BLaER1 treated with 17β-estradiol and CSF1 and Interleukin-3, amounts not matched to agents 10 nM and 100 nM (cell line): ENCODE measurements at regions not wholly inside any gene's neighbourhood (a gene's known extent, or its start where the extent isn't known, plus 50 kb on each side); places are given as distances from the start of the nearest gene placed in this dataset.
A peak's percentile ranks its signal among the peaks of the same experiment; 100 is the strongest.

ENCODE experiments used
- H3K27ac ChIP-seq, 11 experiments: shearing (Covaris generic); formaldehyde crosslinking; 2 replicates each; pipeline ENCODE4 v1.8.1; 2022
- H3K27me3 ChIP-seq, 11 experiments: shearing (Covaris generic); formaldehyde crosslinking; 2 replicates each; pipeline ENCODE4 v1.8.1; 2022
- H3K36me3 ChIP-seq, 11 experiments: shearing (Covaris generic); formaldehyde crosslinking; 2 replicates each; pipeline ENCODE4 v1.8.1; 2022
- H3K4me1 ChIP-seq, 10 experiments: shearing (Covaris generic); formaldehyde crosslinking; 2 replicates each; pipeline ENCODE4 v1.8.1; 2022
- H3K4me2 ChIP-seq, 11 experiments: shearing (Covaris generic); formaldehyde crosslinking; 2 replicates each; pipeline ENCODE4 v1.8.1; 2022
- H3K4me3 ChIP-seq, 10 experiments: shearing (Covaris generic); formaldehyde crosslinking; 2 replicates each; pipeline ENCODE4 v1.8.1; 2022
- H3K9ac ChIP-seq, 11 experiments: shearing (Covaris generic); formaldehyde crosslinking; 2 replicates each; pipeline ENCODE4 v1.8.1; 2022
- H3K9me3 ChIP-seq, 11 experiments: shearing (Covaris generic); formaldehyde crosslinking; replicated peaks in 1 of 11; 2 replicates each; pipeline ENCODE4 v1.8.1; 2022
- H4K20me1 ChIP-seq, 11 experiments: shearing (Covaris generic); formaldehyde crosslinking; 2 replicates each; pipeline ENCODE4 v1.8.1; 2022
- Cebpa-rat ChIP-seq, 11 experiments: shearing (Covaris generic); IDR thresholded peaks; 2 replicates each; pipeline ENCODE4 v1.8.1; 2022

- TF ChIP-seq Cebpa-rat (IDR thresholded peaks at IDR 0.05) = no peak
- Histone ChIP-seq H3K9me3 (peaks cover 22 to 69% (median 51%) of the 10 kb centered on the region in 11 experiments), H3K4me1 (peaks cover 0 to 16% (median 0%) of the 10 kb centered on the region in 10 experiments; a peak in 4 of 20 replicates), H3K27me3 (no peaks in the 10 kb centered on the region), H3K4me3 (no peak overlapping the region), H3K36me3 (peaks cover 0 to 10% (median 0%) of the 10 kb centered on the region in 11 experiments; a peak in 5 of 22 replicates), H3K27ac (no peak overlapping the region), H3K4me2 (no peak overlapping the region), H4K20me1 (no peaks in the 10 kb centered on the region), H3K9ac (no peak overlapping the region)
Observed at GRCh38 chr10:123331438-123331837, 177.2 kb downstream of the BUB3 start.

GRCh38 chr10:123346581-123346980, 192.4 kb downstream of the BUB3 start:
- Histone ChIP-seq H3K9me3 (peaks cover 0 to 14% (median 0%) of the 10 kb centered on the region in 11 experiments; a peak in 3 of 22 replicates), H3K9ac (no peak overlapping the region), H3K36me3 (no peaks in the 10 kb centered on the region), H3K4me2 (no peak overlapping the region), H3K4me1 (peaks cover 0 to 3% (median 0%) of the 10 kb centered on the region in 10 experiments; a peak in 1 of 20 replicates), H3K27me3 (no peaks in the 10 kb centered on the region), H3K4me3 (no peak overlapping the region), H4K20me1 (no peaks in the 10 kb centered on the region), H3K27ac (no peak overlapping the region)
- TF ChIP-seq Cebpa-rat (IDR thresholded peaks at IDR 0.05) = no peak

GRCh38 chr10:123348691-123349572, 194.7 kb downstream of the BUB3 start:
- no peak for TF ChIP-seq Cebpa-rat (IDR thresholded peaks at IDR 0.05)
- H3K9me3 ChIP-seq = peaks cover 0 to 5% (median 0%) of the 10 kb centered on the region in 11 experiments; a peak in 2 of 22 replicates

GRCh38 chr10:123351715-123352114, 197.5 kb downstream of the BUB3 start:
- H3K36me3 ChIP-seq = no peaks in the 10 kb centered on the region
- no peaks in the 10 kb centered on the region for H4K20me1 ChIP-seq
- no peak overlapping the region for H3K27ac ChIP-seq
- H3K27me3 ChIP-seq = no peaks in the 10 kb centered on the region
- TF ChIP-seq Cebpa-rat (IDR thresholded peaks at IDR 0.05) = no peak
- H3K4me3 ChIP-seq = no peak overlapping the region
- H3K4me2 ChIP-seq = no peak overlapping the region; a peak in 1 of 22 replicates
- H3K9ac ChIP-seq = no peak overlapping the region
- H3K4me1 ChIP-seq = peaks cover 0 to 17% (median 5%) of the 10 kb centered on the region in 10 experiments; a peak in 9 of 20 replicates
- peaks cover 0 to 5% (median 0%) of the 10 kb centered on the region in 11 experiments; a peak in 2 of 22 replicates for H3K9me3 ChIP-seq

More at GRCh38 chr10:123348691-123349572, 194.7 kb downstream of the BUB3 start:
- Histone ChIP-seq H3K36me3 (no peaks in the 10 kb centered on the region), H3K4me3 (no peak overlapping the region), H4K20me1 (no peaks in the 10 kb centered on the region), H3K4me2 (no peak overlapping the region), H3K27ac (no peak overlapping the region), H3K4me1 (peaks cover 0 to 3% (median 0%) of the 10 kb centered on the region in 10 experiments; a peak in 1 of 20 replicates), H3K27me3 (no peaks in the 10 kb centered on the region), H3K9ac (no peak overlapping the region)

GRCh38 chr10:123354521-123354920, 200.3 kb downstream of the BUB3 start:
- no peak overlapping the region for H3K4me3 ChIP-seq
- H3K36me3 ChIP-seq = no peaks in the 10 kb centered on the region
- H3K4me2 ChIP-seq = no peak overlapping the region
- no peaks in the 10 kb centered on the region for H4K20me1 ChIP-seq
- H3K9me3 ChIP-seq = peaks cover 0 to 5% (median 0%) of the 10 kb centered on the region in 11 experiments; a peak in 2 of 22 replicates
- H3K4me1 ChIP-seq = peaks cover 0 to 26% (median 5%) of the 10 kb centered on the region in 10 experiments; a peak in 9 of 20 replicates
- TF ChIP-seq Cebpa-rat (IDR thresholded peaks at IDR 0.05) = no peak
- no peak overlapping the region for H3K9ac ChIP-seq
- H3K27ac ChIP-seq = no peak overlapping the region
- no peaks in the 10 kb centered on the region for H3K27me3 ChIP-seq

- no peak overlapping the region for H3K4me3 ChIP-seq
- H3K27ac ChIP-seq = no peak overlapping the region
- no peaks in the 10 kb centered on the region for H4K20me1 ChIP-seq
- no peak for TF ChIP-seq Cebpa-rat (IDR thresholded peaks at IDR 0.05)
- no peak overlapping the region for H3K9ac ChIP-seq
- peaks cover 0 to 28% (median 5%) of the 10 kb centered on the region in 10 experiments; a peak in 9 of 20 replicates for H3K4me1 ChIP-seq
- peaks cover 0 to 5% (median 0%) of the 10 kb centered on the region in 11 experiments; a peak in 4 of 22 replicates for H3K9me3 ChIP-seq
- H3K36me3 ChIP-seq = peaks cover 0 to 1% (median 0%) of the 10 kb centered on the region in 11 experiments; a peak in 1 of 22 replicates
- H3K4me2 ChIP-seq = peak overlapping the region in 5 of 11 experiments; percentile 3 to 48 (median 19); a peak in 5 of 22 replicates
- H3K27me3 ChIP-seq = no peaks in the 10 kb centered on the region
Observed at GRCh38 chr10:123355748-123356481, 201.7 kb downstream of the BUB3 start.

- Histone ChIP-seq H3K27me3 (no peaks in the 10 kb centered on the region), H3K27ac (no peak overlapping the region)
Observed at GRCh38 chr10:123356799-123357198, 202.6 kb downstream of the BUB3 start.

GRCh38 chr10:123357421-123357930, 203.3 kb downstream of the BUB3 start:
- H3K36me3 ChIP-seq = peaks cover 0 to 10% (median 0%) of the 10 kb centered on the region in 11 experiments; a peak in 5 of 22 replicates
- H3K9me3 ChIP-seq = peaks cover 0 to 18% (median 0%) of the 10 kb centered on the region in 11 experiments; a peak in 8 of 22 replicates
- H3K9ac ChIP-seq = no peak overlapping the region
- H4K20me1 ChIP-seq = no peaks in the 10 kb centered on the region
- H3K27ac ChIP-seq = no peak overlapping the region
- peaks cover 0 to 28% (median 5%) of the 10 kb centered on the region in 10 experiments; a peak in 9 of 20 replicates for H3K4me1 ChIP-seq
- no peak overlapping the region for H3K4me3 ChIP-seq
- H3K4me2 ChIP-seq = no peak overlapping the region
- H3K27me3 ChIP-seq = no peaks in the 10 kb centered on the region
- no peak for TF ChIP-seq Cebpa-rat (IDR thresholded peaks at IDR 0.05)

More at GRCh38 chr10:123356799-123357198, 202.6 kb downstream of the BUB3 start:
- no peak overlapping the region for H3K4me3 ChIP-seq
- H3K9ac ChIP-seq = no peak overlapping the region
- no peak for TF ChIP-seq Cebpa-rat (IDR thresholded peaks at IDR 0.05)
- H3K36me3 ChIP-seq = peaks cover 0 to 5% (median 0%) of the 10 kb centered on the region in 11 experiments; a peak in 4 of 22 replicates
- H3K4me1 ChIP-seq = peaks cover 0 to 28% (median 5%) of the 10 kb centered on the region in 10 experiments; a peak in 9 of 20 replicates
- H3K9me3 ChIP-seq = peaks cover 0 to 11% (median 0%) of the 10 kb centered on the region in 11 experiments; a peak in 6 of 22 replicates
- H4K20me1 ChIP-seq = no peaks in the 10 kb centered on the region
- H3K4me2 ChIP-seq = peak overlapping the region in 1 of 11 experiments; percentile 4; a peak in 1 of 22 replicates
